Glomerular endothelial cell (primary cell): ENCODE measurements at regions not wholly inside any gene's neighbourhood (a gene's known extent, or its start where the extent isn't known, plus 50 kb on each side); places are given as distances from the start of the nearest gene placed in this dataset.
A peak's percentile ranks its signal among the peaks of the same experiment; 100 is the strongest.
"Not testable (repeated sequence)": the region's sequence is repeated elsewhere in the genome, so short reads cannot be mapped to it uniquely, and the experiment has no call there.

Experiments used
- DNase-seq: peaks from one replicate; pipeline ENCODE4 v3.0.0-alpha.2; 2011; ENCODE audit warnings: low read depth, low spot score; ENCODE audit errors: extremely low read depth

- no peak for DNase-seq
Measured at GRCh38 chr7:46607176-46607575, 686.1 kb upstream of the IGFBP3 start.

GRCh38 chr7:46606761-46607160 lies 685.7 kb upstream of the IGFBP3 start:
- no peak for DNase-seq

GRCh38 chr7:46604241-46604661 lies 683.2 kb upstream of the IGFBP3 start:
- DNase-seq, result peak; percentile 20

- peak; percentile 39 for DNase-seq
Measured at GRCh38 chr7:46603780-46604179, 682.7 kb upstream of the IGFBP3 start.

GRCh38 chr7:46603296-46603752 lies 682.3 kb upstream of the IGFBP3 start:
- DNase-seq, result no peak

GRCh38 chr7:46600340-46600739 lies 679.3 kb upstream of the IGFBP3 start:
- no peak for DNase-seq

- not testable (repeated sequence) for DNase-seq
Measured at GRCh38 chr7:46594831-46595230, 673.8 kb upstream of the IGFBP3 start.

- DNase-seq, result not testable (repeated sequence)
Measured at GRCh38 chr7:46590918-46591905, 670.1 kb upstream of the IGFBP3 start.

GRCh38 chr7:46589286-46589685 lies 668.2 kb upstream of the IGFBP3 start:
- DNase-seq, result no peak

- no peak for DNase-seq
Measured at GRCh38 chr7:46586406-46586805, 665.3 kb upstream of the IGFBP3 start.

GRCh38 chr7:46583656-46584055 lies 662.6 kb upstream of the IGFBP3 start:
- DNase-seq, result no peak

GRCh38 chr7:46581268-46581667 lies 660.2 kb upstream of the IGFBP3 start:
- no peak for DNase-seq

- no peak for DNase-seq
Measured at GRCh38 chr7:46580766-46581165, 659.7 kb upstream of the IGFBP3 start.

GRCh38 chr7:46577394-46577793 lies 656.3 kb upstream of the IGFBP3 start:
- no peak for DNase-seq

GRCh38 chr7:46576950-46577349 lies 655.9 kb upstream of the IGFBP3 start:
- peak; percentile 72 for DNase-seq

- no peak for DNase-seq
Measured at GRCh38 chr7:46572691-46573090, 651.6 kb upstream of the IGFBP3 start.

- no peak for DNase-seq
Measured at GRCh38 chr7:46571996-46572395, 650.9 kb upstream of the IGFBP3 start.

GRCh38 chr7:46569133-46569465 lies 648.0 kb upstream of the IGFBP3 start:
- no peak for DNase-seq

GRCh38 chr7:46568420-46569132 lies 647.5 kb upstream of the IGFBP3 start:
- no peak for DNase-seq

GRCh38 chr7:46567858-46568257 lies 646.8 kb upstream of the IGFBP3 start:
- no peak for DNase-seq

- DNase-seq, result no peak
Measured at GRCh38 chr7:46566097-46566774, 645.2 kb upstream of the IGFBP3 start.
